Peyer's patch (tissue), 4 donors: ENCODE measurements at regions not wholly inside any gene's neighbourhood (a gene's known extent, or its start where the extent isn't known, plus 50 kb on each side); places are given as distances from the start of the nearest gene placed in this dataset.

Source experiments
- DNase-seq, 3 donors: peaks; one replicate each; pipeline ENCODE4 v3.0.0-alpha.2; 2017 to 2019
- H3K27ac ChIP-seq, 4 donors: fragments of 200-600 bp; sonication (generic); one replicate each; pipeline ENCODE4 v1.5.1; 2016 to 2019
- H3K27me3 ChIP-seq, 2 donors: fragments of 200-600 bp; sonication (generic); one replicate each; pipeline ENCODE4 v1.5.1; 2019
- H3K36me3 ChIP-seq, 3 donors: fragments of 200-600 bp; sonication (generic); one replicate each; pipeline ENCODE4 v1.5.1; 2016 to 2019
- H3K4me1 ChIP-seq, 4 donors: fragments of 200-600 bp; sonication (generic); one replicate each; pipeline ENCODE4 v1.5.1; 2016 to 2019
- H3K4me3 ChIP-seq, 4 donors: fragments of 200-600 bp; sonication (generic); 1 replicate in 3 of 4; 2 replicates in 1 of 4; pipeline ENCODE4 v1.5.1; 2016 to 2019; ENCODE audit warnings: mild to moderate bottlenecking in 1 of 4
- H3K9me3 ChIP-seq, 4 donors: fragments of 200-600 bp; sonication (generic); one replicate each; pipeline ENCODE4 v1.5.1; 2016 to 2019; ENCODE audit warnings: mild to moderate bottlenecking in 1 of 4
- CTCF ChIP-seq, 6 experiments: fragments of 450-650 bp in 4 of 6; fragments of 200-600 bp in 2 of 6; sonication (generic) in 1 of 6; IDR thresholded peaks; one replicate each; pipeline ENCODE4 v1.5.1; 2017 to 2019; ENCODE audit warnings: antibody characterized with exemption in 6 of 6, mild to moderate bottlenecking in 3 of 6, moderate library complexity in 1 of 6
- POLR2A ChIP-seq, 2 donors: fragments of 450-650 bp; IDR thresholded peaks; one replicate each; pipeline ENCODE4 v1.5.1; 2017; ENCODE audit warnings: antibody characterized with exemption in 2 of 2, mild to moderate bottlenecking in 2 of 2, moderate library complexity in 2 of 2

GRCh38 chr2:136179602-136179975, 61.6 kb upstream of the CXCR4 start:
- no peak for TF ChIP-seq POLR2A (IDR thresholded peaks at IDR 0.05)
- no peak for TF ChIP-seq CTCF (IDR thresholded peaks at IDR 0.05)
- no peaks in the 10 kb centered on the region for H3K9me3 ChIP-seq
- no peak overlapping the region for H3K27ac ChIP-seq

GRCh38 chr2:136178941-136179601, 61.1 kb upstream of the CXCR4 start:
- DNase-seq, result no peak
- no peak overlapping the region for H3K4me3 ChIP-seq

More at GRCh38 chr2:136179602-136179975, 61.6 kb upstream of the CXCR4 start:
- Histone ChIP-seq H3K4me1 (peaks cover 0 to 4% (median 0%) of the 10 kb centered on the region in 4 donors), H3K4me3 (no peak overlapping the region), H3K36me3 (no peaks in the 10 kb centered on the region), H3K27me3 (no peaks in the 10 kb centered on the region)
- DNase-seq, result no peak

GRCh38 chr2:136175868-136176267, 57.9 kb upstream of the CXCR4 start:
- H3K9me3 ChIP-seq, result no peaks in the 10 kb centered on the region
- H3K4me1 ChIP-seq, result peaks cover 0 to 4% (median 0%) of the 10 kb centered on the region in 4 donors
- no peak for DNase-seq
- no peaks in the 10 kb centered on the region for H3K36me3 ChIP-seq
- H3K27me3 ChIP-seq, result no peaks in the 10 kb centered on the region
- no peak overlapping the region for H3K27ac ChIP-seq
- H3K4me3 ChIP-seq, result no peak overlapping the region
- TF ChIP-seq CTCF (IDR thresholded peaks at IDR 0.05), result no peak
- no peak for TF ChIP-seq POLR2A (IDR thresholded peaks at IDR 0.05)

More at GRCh38 chr2:136178941-136179601, 61.1 kb upstream of the CXCR4 start:
- TF ChIP-seq POLR2A (IDR thresholded peaks at IDR 0.05), result no peak
- Histone ChIP-seq H3K27me3 (no peaks in the 10 kb centered on the region), H3K36me3 (no peaks in the 10 kb centered on the region), H3K9me3 (no peaks in the 10 kb centered on the region), H3K27ac (no peak overlapping the region), H3K4me1 (peaks cover 0 to 4% (median 0%) of the 10 kb centered on the region in 4 donors)

- Histone ChIP-seq H3K4me1 (peaks cover 0 to 4% (median 0%) of the 10 kb centered on the region in 4 donors), H3K9me3 (no peaks in the 10 kb centered on the region), H3K4me3 (no peak overlapping the region), H3K27ac (no peak overlapping the region), H3K36me3 (no peaks in the 10 kb centered on the region), H3K27me3 (no peaks in the 10 kb centered on the region)
- TF ChIP-seq POLR2A (IDR thresholded peaks at IDR 0.05) (no peak), CTCF (IDR thresholded peaks at IDR 0.05) (no peak)
- no peak for DNase-seq
Observed at GRCh38 chr2:136175466-136175865, 57.5 kb upstream of the CXCR4 start.

- no peak for DNase-seq
- Histone ChIP-seq H3K4me3 (no peak overlapping the region), H3K27me3 (no peaks in the 10 kb centered on the region), H3K4me1 (no peaks in the 10 kb centered on the region), H3K36me3 (no peaks in the 10 kb centered on the region), H3K27ac (no peak overlapping the region), H3K9me3 (no peaks in the 10 kb centered on the region)
- TF ChIP-seq CTCF (IDR thresholded peaks at IDR 0.05) (no peak), POLR2A (IDR thresholded peaks at IDR 0.05) (no peak)
Observed at GRCh38 chr2:136173126-136173525, 55.2 kb upstream of the CXCR4 start.

GRCh38 chr2:136171223-136171622, 53.3 kb upstream of the CXCR4 start:
- Histone ChIP-seq H3K4me3 (no peak overlapping the region), H3K4me1 (no peaks in the 10 kb centered on the region), H3K27me3 (no peaks in the 10 kb centered on the region), H3K9me3 (no peaks in the 10 kb centered on the region), H3K27ac (no peak overlapping the region), H3K36me3 (no peaks in the 10 kb centered on the region)
- TF ChIP-seq POLR2A (IDR thresholded peaks at IDR 0.05) (no peak), CTCF (IDR thresholded peaks at IDR 0.05) (no peak)
- DNase-seq, result no peak
